GM12878 (cell line): ENCODE measurements at regions not wholly inside any gene's neighbourhood (a gene's known extent, or its start where the extent isn't known, plus 50 kb on each side); places are given as distances from the start of the nearest gene placed in this dataset.

ENCODE experiments used
- CREB1 ChIP-seq: IDR thresholded peaks from 2 replicates; pipeline ENCODE4 v1.6.1; 2012; ENCODE audit warnings: low read depth, mild to moderate bottlenecking, inconsistent platforms
- POLR2AphosphoS2 ChIP-seq: IDR thresholded peaks from 2 replicates; pipeline ENCODE4 v1.6.1; 2011; ENCODE audit warnings: low read depth, mild to moderate bottlenecking, low read length, improper control_type of control experiment, moderate library complexity
- RAD21 ChIP-seq: IDR thresholded peaks from 2 replicates; pipeline ENCODE4 v1.6.1; 2011; ENCODE audit warnings: mild to moderate bottlenecking, low read depth, low read length, moderate library complexity; ENCODE audit not compliant: insufficient read depth
- TF ChIP-seq, protein P1 (sequence below), 3 experiments: IDR thresholded peaks in 2 of 3; conservative IDR thresholded peaks in 1 of 3; 2 replicates each; pipeline ENCODE4 v1.5.1; 2011; ENCODE audit warnings: low read depth in 3 of 3, low read length in 3 of 3, mild to moderate bottlenecking in 3 of 3, control low read depth in 2 of 3, moderate library complexity in 2 of 3, inconsistent platforms in 1 of 3, mixed read lengths in 1 of 3; ENCODE audit not compliant: control insufficient read depth in 2 of 3, insufficient read depth in 1 of 3; ENCODE audit errors: extremely low read depth in 1 of 3
- TF ChIP-seq, protein P2 (sequence below): fragments of 450-650 bp; formaldehyde crosslinking; IDR thresholded peaks from 2 replicates; pipeline ENCODE4 v1.5.0; 2022; ENCODE audit warnings: mild to moderate bottlenecking, missing genetic modification characterization

DNA sequence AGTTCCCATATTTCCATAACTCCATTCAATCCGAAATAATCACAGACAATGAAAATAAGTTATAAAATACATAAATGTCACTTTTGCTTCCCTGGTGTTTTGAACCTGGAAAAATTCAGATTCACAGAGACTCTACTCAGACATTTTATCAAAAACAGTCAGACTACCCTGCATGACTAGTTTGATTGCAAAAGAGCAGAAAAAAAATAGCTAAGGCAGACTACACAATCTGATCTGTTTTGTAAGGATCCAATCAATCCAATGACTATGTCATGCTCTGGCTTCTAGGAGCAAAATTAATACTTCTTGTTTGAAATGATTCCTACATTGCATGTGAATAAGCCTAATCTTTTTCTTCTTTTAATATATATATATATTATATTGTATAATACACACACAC, 1262.6 kb downstream of the EFNA5 start:
- no peak for TF ChIP-seq POLR2AphosphoS2
- TF ChIP-seq RAD21: no peak
- no peak for TF ChIP-seq CREB1
- TF ChIP-seq, protein P1, sequence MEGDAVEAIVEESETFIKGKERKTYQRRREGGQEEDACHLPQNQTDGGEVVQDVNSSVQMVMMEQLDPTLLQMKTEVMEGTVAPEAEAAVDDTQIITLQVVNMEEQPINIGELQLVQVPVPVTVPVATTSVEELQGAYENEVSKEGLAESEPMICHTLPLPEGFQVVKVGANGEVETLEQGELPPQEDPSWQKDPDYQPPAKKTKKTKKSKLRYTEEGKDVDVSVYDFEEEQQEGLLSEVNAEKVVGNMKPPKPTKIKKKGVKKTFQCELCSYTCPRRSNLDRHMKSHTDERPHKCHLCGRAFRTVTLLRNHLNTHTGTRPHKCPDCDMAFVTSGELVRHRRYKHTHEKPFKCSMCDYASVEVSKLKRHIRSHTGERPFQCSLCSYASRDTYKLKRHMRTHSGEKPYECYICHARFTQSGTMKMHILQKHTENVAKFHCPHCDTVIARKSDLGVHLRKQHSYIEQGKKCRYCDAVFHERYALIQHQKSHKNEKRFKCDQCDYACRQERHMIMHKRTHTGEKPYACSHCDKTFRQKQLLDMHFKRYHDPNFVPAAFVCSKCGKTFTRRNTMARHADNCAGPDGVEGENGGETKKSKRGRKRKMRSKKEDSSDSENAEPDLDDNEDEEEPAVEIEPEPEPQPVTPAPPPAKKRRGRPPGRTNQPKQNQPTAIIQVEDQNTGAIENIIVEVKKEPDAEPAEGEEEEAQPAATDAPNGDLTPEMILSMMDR (IDR thresholded peaks at IDR 0.05 in 2 of 3, conservative IDR thresholded peaks at IDR 0.05 in 1 of 3; ENCODE audit: control insufficient read depth in 2 of 3, extremely low read depth in 1 of 3, insufficient read depth in 1 of 3, low read depth in 3 of 3, low read length in 3 of 3): no peak
- TF ChIP-seq, protein P2, sequence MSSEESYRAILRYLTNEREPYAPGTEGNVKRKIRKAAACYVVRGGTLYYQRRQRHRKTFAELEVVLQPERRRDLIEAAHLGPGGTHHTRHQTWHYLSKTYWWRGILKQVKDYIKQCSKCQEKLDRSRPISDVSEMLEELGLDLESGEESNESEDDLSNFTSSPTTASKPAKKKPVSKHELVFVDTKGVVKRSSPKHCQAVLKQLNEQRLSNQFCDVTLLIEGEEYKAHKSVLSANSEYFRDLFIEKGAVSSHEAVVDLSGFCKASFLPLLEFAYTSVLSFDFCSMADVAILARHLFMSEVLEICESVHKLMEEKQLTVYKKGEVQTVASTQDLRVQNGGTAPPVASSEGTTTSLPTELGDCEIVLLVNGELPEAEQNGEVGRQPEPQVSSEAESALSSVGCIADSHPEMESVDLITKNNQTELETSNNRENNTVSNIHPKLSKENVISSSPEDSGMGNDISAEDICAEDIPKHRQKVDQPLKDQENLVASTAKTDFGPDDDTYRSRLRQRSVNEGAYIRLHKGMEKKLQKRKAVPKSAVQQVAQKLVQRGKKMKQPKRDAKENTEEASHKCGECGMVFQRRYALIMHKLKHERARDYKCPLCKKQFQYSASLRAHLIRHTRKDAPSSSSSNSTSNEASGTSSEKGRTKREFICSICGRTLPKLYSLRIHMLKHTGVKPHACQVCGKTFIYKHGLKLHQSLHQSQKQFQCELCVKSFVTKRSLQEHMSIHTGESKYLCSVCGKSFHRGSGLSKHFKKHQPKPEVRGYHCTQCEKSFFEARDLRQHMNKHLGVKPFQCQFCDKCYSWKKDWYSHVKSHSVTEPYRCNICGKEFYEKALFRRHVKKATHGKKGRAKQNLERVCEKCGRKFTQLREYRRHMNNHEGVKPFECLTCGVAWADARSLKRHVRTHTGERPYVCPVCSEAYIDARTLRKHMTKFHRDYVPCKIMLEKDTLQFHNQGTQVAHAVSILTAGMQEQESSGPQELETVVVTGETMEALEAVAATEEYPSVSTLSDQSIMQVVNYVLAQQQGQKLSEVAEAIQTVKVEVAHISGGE (CRISPR knock-in tag): no peak
